Activated T-helper 2 cell treated with anti-CD3 and anti-CD28 coated beads, Interferon-gamma antibody, Interleukin-2, Interleukin-4, amounts not matched to agents 10 μg/mL and 5 μg/mL and 100 μg/mL, durations not matched to agents 14 hours and 24 hours and 36 hours (primary cell): ENCODE measurements at regions not wholly inside any gene's neighbourhood (a gene's known extent, or its start where the extent isn't known, plus 50 kb on each side); places are given as distances from the start of the nearest gene placed in this dataset.
A peak's percentile ranks its signal among the peaks of the same experiment; 100 is the strongest.

ENCODE experiments used
- DNase-seq: peaks from one replicate; pipeline ENCODE4 v3.0.0; 2021; ENCODE audit warnings: low spot score
- H3K27ac Mint-ChIP-seq: one replicate; pipeline ENCODE4 v1.8.0; 2021; ENCODE audit warnings: mixed read lengths
- H3K27me3 Mint-ChIP-seq: one replicate; pipeline ENCODE4 v1.8.0; 2021; ENCODE audit warnings: low read depth, mixed read lengths
- H3K36me3 Mint-ChIP-seq: one replicate; pipeline ENCODE4 v1.8.0; 2021; ENCODE audit warnings: low read depth, mixed read lengths
- H3K4me1 Mint-ChIP-seq: one replicate; pipeline ENCODE4 v1.8.0; 2021; ENCODE audit warnings: low read depth, mixed read lengths
- H3K4me3 Mint-ChIP-seq: one replicate; pipeline ENCODE4 v1.8.0; 2021; ENCODE audit warnings: low read depth, mild to moderate bottlenecking, moderate library complexity, mixed read lengths
- H3K9me3 Mint-ChIP-seq: one replicate; pipeline ENCODE4 v1.8.0; 2021; ENCODE audit warnings: mixed read lengths
- intact Hi-C: fragments of 100-400 bp; cut with micrococcal nuclease; formaldehyde crosslinking; loops from one replicate; pipeline ENCODE4 v1.15.1; 2023

DNA sequence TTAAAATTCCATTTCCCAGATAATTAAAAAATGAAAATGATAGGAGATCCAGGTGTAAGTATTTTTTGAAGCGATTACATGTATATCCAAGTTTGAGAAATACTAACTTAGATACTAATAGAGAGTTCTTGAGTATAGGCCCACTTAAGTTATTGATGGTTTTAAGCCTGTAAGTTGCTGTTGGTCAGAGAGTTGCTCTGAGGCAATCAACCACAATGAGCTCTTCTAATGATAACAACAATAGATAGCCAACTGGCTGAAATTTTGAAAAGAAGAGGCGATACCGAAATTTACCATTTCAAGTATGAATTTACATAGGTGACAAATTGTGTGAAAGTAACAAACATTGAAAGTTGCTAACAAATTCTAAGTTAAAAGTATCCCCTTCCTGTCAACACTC lies 209.5 kb downstream of the MANEA start:
- Mint-ChIP-seq H3K36me3 (no peaks in the 10 kb centered on the region), H3K4me1 (peaks cover 6% of the 10 kb centered on the region), H3K27ac (no peak overlapping the region), H3K27me3 (no peaks in the 10 kb centered on the region), H3K4me3 (no peak overlapping the region), H3K9me3 (no peaks in the 10 kb centered on the region)
- no peak for DNase-seq
- intact Hi-C loops: no loop called here

DNA sequence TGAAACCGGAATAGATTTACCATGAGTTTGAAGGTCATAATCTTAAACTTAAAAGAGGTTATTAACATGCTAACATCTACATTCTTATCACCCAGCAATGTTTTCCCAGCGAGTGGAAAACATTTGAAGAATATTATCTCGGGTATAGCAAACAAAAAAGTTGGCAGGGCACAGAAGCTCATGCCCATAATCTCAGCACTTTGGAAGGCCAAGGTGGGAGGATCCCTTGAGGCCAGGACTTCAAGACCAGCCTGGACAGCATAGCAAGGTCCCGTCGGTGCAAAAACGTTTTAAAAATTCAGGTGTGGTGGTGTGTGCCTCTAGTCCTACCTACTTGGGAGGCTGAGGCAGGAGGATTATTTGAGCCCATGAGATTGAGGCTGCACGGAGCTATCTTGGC lies 213.5 kb downstream of the MANEA start:
- H3K9me3 Mint-ChIP-seq: peaks cover 8% of the 10 kb centered on the region
- peaks cover 2% of the 10 kb centered on the region for H3K27me3 Mint-ChIP-seq
- H3K36me3 Mint-ChIP-seq: no peaks in the 10 kb centered on the region
- H3K27ac Mint-ChIP-seq: no peak overlapping the region
- intact Hi-C loops: no loop called here
- no peak for DNase-seq
- H3K4me1 Mint-ChIP-seq: no peaks in the 10 kb centered on the region
- no peak overlapping the region for H3K4me3 Mint-ChIP-seq

DNA sequence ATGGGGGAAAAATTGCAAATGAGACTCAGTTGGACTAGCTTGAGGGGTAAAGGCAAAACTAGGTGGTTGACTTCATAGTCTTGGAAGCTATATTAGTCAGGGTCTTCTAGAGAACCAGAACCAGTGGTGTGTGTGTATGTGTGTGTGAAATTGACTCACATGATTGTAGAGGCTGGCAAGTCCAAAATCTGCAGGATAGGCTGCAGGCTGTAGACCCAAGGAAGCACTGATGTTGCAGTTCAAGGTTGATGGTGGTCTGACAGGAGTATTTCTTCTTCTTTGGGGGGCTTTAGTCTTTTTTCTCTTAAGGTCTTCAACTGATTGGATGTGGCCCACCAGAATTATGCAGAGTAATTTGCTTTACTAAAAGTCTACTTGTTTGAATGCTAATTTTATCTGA lies 217.4 kb downstream of the MANEA start:
- no peak overlapping the region for H3K4me3 Mint-ChIP-seq
- no peaks in the 10 kb centered on the region for H3K36me3 Mint-ChIP-seq
- peaks cover 8% of the 10 kb centered on the region for H3K9me3 Mint-ChIP-seq
- intact Hi-C loops: no loop called here
- H3K27ac Mint-ChIP-seq: no peak overlapping the region
- H3K4me1 Mint-ChIP-seq: peaks cover 3% of the 10 kb centered on the region
- H3K27me3 Mint-ChIP-seq: peaks cover 16% of the 10 kb centered on the region
- DNase-seq: no peak

DNA sequence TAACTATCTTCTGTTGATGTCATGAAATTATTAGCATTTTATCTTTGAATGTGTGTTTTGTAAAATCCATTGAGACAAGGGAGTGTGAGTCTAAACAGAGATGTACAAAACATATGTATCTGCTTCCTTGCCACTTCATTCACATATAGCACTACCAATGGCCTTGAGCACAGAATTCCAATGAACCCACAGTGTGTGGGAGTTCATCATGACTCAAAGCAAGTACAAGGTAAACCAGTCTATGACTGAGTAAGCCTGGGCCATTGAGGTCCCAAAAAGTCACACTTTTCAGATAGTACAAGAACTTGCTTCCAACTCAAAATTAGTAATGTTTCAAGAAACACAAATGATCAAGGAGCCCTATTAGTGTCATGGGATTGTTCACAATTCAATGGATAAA lies 218.6 kb downstream of the MANEA start:
- no peak overlapping the region for H3K27ac Mint-ChIP-seq
- H3K9me3 Mint-ChIP-seq: peaks cover 8% of the 10 kb centered on the region
- intact Hi-C loops: no loop called here
- no peak overlapping the region for H3K4me3 Mint-ChIP-seq
- no peaks in the 10 kb centered on the region for H3K36me3 Mint-ChIP-seq
- H3K4me1 Mint-ChIP-seq: peaks cover 6% of the 10 kb centered on the region
- peaks cover 16% of the 10 kb centered on the region for H3K27me3 Mint-ChIP-seq
- no peak for DNase-seq

DNA sequence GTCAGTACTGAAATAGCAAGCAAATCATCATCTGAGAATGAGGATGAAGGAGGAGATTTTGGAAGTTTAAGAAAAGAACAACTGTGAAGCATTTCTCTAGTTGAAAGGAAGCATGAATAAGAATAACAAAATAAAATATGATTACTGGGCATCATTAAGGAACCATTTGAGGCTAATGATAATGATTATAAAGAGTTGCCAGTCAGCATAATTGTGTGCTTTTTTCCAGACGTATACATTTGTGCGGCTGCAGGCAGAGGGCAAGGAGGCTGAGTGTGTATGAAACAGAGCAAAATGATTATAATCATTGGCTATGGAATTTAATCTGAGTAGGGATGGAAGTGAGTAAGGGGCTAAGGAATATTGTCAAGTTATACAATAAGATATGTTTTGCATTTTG lies 218.7 kb upstream of the FUT9 start:
- peaks cover 19% of the 10 kb centered on the region for H3K27me3 Mint-ChIP-seq

DNA sequence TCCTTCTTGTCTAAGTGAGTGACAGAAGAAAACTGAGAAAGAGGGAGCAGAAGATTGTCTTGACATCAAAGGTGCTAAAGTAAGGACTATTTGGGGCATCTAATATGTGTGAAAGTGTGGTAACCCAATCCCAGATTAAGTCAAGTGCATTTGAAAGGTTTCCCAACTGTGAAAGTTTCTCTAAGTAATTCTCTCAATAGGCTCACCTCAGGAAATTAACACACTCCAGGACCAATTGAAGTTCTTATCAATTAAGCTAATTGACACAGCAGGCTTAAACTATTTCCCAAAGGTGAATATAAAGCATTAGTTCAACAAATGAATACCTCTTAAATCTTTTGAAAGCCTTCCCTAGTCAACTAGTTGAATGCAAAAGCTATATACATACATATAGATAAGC lies 212.8 kb upstream of the FUT9 start:
- H3K27ac Mint-ChIP-seq: no peak overlapping the region
- no peaks in the 10 kb centered on the region for H3K9me3 Mint-ChIP-seq
- no peaks in the 10 kb centered on the region for H3K36me3 Mint-ChIP-seq
- H3K4me1 Mint-ChIP-seq: peaks cover 18% of the 10 kb centered on the region
- no peak overlapping the region for H3K4me3 Mint-ChIP-seq
- no peak for DNase-seq
- intact Hi-C loops: no loop called here
- peaks cover 11% of the 10 kb centered on the region for H3K27me3 Mint-ChIP-seq

More for the DNA sequence above, 218.7 kb upstream of the FUT9 start:
- Mint-ChIP-seq H3K4me3 (no peak overlapping the region), H3K27ac (no peak overlapping the region), H3K36me3 (no peaks in the 10 kb centered on the region), H3K4me1 (peaks cover 6% of the 10 kb centered on the region), H3K9me3 (peaks cover 8% of the 10 kb centered on the region)
- intact Hi-C loops: no loop called here
- DNase-seq: no peak

DNA sequence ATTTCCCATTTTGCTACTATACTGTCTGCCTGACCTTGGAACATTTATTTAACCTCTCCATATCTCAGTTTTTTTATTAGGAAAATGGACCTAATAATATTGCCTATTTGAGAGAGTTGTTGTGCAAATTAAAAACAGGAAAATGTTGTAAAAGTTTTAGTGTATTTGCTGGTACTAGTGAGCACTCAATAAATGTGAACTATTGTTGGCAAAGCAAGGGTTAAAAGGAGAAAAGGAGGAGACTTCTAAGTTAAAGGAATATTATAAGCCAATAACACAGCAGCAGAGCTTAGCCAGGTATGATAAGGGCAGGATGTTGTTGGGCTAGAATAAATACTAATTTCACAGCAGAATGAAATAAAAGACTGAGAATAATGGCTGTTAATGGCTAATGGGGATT lies 211.9 kb upstream of the FUT9 start:
- Mint-ChIP-seq H3K36me3 (no peaks in the 10 kb centered on the region), H3K27ac (no peak overlapping the region)

DNA sequence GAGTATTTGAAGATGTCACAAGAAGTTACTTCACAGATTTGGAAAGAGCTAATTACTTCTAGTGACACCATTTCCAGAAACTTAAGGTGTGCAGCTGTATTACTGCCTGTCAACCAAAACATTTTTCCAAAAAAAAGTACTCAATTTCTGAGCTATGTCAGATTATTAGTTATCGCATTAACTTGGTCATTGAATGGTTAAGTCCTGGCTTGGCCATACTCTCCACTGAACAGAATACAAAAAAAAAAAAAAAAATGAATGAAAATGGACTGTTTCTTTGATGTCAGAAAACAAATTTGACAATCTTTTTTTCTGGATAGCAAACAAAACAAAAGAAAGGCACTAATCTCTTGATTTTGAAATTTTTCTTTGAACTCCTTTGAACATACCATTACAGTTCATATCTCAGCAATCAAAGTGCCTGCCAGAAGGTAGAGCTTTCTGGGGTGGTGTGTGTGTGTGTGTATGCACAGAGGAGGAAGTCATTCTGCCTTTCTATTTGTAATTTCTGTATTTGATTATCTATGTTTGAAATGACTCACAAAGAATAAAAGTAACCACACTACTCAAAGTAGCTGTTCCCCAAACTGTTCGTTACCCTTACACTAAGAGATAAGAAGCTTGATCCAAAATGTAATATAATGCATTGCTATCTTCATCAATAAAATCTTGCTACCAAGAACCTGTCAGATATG lies 210.8 kb upstream of the FUT9 start:
- Mint-ChIP-seq H3K4me1 (peaks cover 14% of the 10 kb centered on the region), H3K9me3 (no peaks in the 10 kb centered on the region), H3K27ac (no peak overlapping the region), H3K27me3 (peaks cover 5% of the 10 kb centered on the region), H3K4me3 (no peak overlapping the region), H3K36me3 (no peaks in the 10 kb centered on the region)
- intact Hi-C loops: loop anchor here (1.0 to 5.0 kb wide), 4 partner anchors 23 to 1102 kb away; partner anchors contain the start of gene MANEA
- peak; percentile 13 for DNase-seq

More for the DNA sequence above, 211.9 kb upstream of the FUT9 start:
- Mint-ChIP-seq H3K4me1 (peaks cover 18% of the 10 kb centered on the region), H3K4me3 (no peak overlapping the region), H3K9me3 (no peaks in the 10 kb centered on the region), H3K27me3 (peaks cover 8% of the 10 kb centered on the region)
- intact Hi-C loops: no loop called here
- DNase-seq: no peak

DNA sequence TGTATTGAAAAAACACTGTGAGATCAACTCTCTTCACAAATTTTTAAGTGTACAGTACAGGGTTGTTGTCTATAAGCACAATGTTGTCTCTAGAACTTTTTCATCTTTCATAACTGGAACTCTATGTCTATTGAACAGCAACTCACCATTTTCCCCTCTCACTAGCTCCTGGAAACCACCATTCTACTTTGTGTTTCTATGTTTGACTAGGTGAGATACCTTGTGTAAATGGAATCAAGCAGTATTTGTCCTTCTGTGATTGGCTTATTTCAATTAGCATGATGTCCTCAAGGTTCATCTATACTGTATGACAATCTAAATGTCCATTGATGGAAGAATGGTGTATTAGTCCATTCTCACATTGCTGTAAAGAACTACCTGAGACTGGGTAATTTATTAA lies 210.1 kb upstream of the FUT9 start:
- no peak for DNase-seq
- Mint-ChIP-seq H3K9me3 (no peaks in the 10 kb centered on the region), H3K36me3 (no peaks in the 10 kb centered on the region), H3K4me1 (peaks cover 12% of the 10 kb centered on the region), H3K27ac (no peak overlapping the region), H3K4me3 (no peak overlapping the region), H3K27me3 (peaks cover 8% of the 10 kb centered on the region)
- intact Hi-C loops: loop anchor here (1.0 to 5.0 kb wide), 4 partner anchors 23 to 1102 kb away; partner anchors contain the start of gene MANEA

DNA sequence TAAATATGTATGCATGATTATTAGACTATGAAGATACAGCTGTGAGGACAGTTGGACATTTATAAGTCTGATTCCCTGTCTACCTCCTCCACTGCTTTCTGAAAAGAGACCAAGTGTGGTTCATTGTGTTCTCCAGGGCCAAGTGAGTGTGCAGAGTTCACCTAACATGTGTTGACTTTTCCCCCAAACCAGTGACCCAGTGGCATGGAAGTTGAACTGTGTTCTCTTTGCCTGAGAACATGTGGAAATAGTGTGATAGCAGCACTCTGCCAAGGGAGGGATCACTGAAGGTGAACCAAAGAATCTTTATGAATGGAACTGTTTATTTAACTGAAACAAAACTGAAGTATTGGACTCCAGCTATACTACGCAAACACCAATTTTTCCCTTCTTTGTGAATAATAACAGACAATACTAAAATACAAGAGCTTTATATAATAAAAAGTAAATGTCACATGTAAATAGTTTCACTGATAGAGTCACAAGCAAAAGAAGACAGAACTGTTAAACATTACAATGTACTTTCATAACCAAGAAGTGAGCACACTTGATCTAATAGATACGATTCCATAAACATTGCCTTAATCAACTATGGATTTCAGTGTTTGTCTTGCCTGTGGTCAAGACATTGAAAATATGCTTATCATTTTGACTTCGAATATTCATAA lies 200.3 kb upstream of the FUT9 start:
- no peaks in the 10 kb centered on the region for H3K9me3 Mint-ChIP-seq
- DNase-seq: no peak
- no peak overlapping the region for H3K27ac Mint-ChIP-seq
- intact Hi-C loops: no loop called here
- no peaks in the 10 kb centered on the region for H3K36me3 Mint-ChIP-seq
- peaks cover 1% of the 10 kb centered on the region for H3K4me1 Mint-ChIP-seq
- H3K4me3 Mint-ChIP-seq: no peak overlapping the region
- H3K27me3 Mint-ChIP-seq: peaks cover 7% of the 10 kb centered on the region

DNA sequence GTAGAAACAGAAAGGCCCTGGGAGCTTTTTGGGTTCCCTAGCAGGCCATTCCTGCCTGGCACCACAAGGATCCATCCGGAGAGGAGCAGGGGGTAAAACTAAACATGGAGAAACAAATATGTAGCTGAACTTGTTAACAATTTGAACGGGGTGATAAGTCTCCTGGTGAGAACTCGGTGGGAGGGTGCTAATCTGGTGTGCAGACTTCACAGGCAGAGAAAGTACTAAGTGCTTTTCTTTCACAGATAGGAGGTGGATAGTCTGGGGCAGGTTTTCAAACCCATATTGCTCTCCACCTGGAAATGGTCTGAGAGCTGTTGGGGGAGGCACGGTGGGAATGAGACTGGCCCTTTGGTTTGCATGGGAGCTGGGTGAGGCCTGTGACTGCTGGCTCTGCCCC lies 196.3 kb upstream of the FUT9 start:
- no peak for DNase-seq
- no peaks in the 10 kb centered on the region for H3K27me3 Mint-ChIP-seq
- H3K9me3 Mint-ChIP-seq: peaks cover 1% of the 10 kb centered on the region
- no peaks in the 10 kb centered on the region for H3K36me3 Mint-ChIP-seq
- H3K4me3 Mint-ChIP-seq: no peak overlapping the region
- intact Hi-C loops: no loop called here
- H3K27ac Mint-ChIP-seq: no peak overlapping the region
- peaks cover 5% of the 10 kb centered on the region for H3K4me1 Mint-ChIP-seq

DNA sequence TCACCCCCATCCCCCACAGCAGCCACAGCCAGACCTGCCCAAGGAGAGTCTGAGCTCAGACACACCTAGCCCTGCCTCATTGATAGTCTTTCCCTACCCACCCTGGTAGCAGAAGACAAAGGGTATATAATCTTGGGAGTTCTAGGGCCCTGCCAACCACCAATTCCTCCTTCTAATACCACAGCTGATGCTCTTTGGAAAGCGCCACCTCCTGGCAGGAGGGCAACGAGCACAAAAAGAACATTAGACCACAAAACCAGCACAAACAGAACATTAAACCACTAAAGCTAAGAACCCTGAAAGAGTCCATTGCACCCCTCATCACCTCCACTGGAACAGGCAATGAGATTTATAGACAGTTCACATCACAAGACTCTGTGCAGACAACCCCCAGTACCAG lies 195.8 kb upstream of the FUT9 start:
- no peak for DNase-seq
- Mint-ChIP-seq H3K27ac (no peak overlapping the region), H3K4me1 (peaks cover 5% of the 10 kb centered on the region), H3K4me3 (no peak overlapping the region), H3K27me3 (no peaks in the 10 kb centered on the region), H3K9me3 (peaks cover 6% of the 10 kb centered on the region), H3K36me3 (no peaks in the 10 kb centered on the region)
- intact Hi-C loops: no loop called here

DNA sequence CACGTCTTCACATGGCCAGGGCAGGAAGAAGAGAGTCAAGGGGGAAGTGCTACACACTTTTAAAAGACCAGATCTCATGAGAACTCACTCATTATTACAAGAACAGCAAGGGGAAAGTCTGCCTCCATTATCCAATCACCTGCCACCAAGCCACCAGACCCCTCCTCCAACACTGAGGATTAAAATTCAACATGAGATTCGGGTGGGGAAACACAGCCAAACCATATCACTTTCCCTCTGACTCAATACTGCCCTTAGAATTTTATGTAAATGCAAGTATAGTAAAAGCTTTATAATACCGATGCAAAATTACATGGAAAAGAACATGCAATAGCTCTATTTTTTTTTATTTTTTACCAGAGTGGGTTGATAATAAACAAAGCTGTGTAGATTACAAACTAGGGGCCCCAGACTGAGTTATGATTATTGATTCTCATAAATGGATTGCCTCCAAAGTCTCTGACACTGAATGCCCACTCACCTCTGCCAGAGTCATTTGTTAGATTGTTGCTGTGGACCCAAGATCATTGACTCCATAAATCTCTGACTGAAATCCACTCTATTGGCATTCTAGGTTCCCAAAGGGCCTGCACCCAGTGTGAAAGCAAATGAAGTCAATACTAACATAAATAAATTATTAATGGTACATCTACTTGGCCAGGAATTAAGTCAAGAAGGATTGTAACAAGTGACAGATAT lies 184.8 kb upstream of the FUT9 start:
- Mint-ChIP-seq H3K4me1 (no peaks in the 10 kb centered on the region), H3K36me3 (no peaks in the 10 kb centered on the region), H3K4me3 (no peak overlapping the region), H3K27me3 (peaks cover 2% of the 10 kb centered on the region), H3K9me3 (no peaks in the 10 kb centered on the region), H3K27ac (no peak overlapping the region)
- no peak for DNase-seq
- intact Hi-C loops: no loop called here
